ENCODE measurements at regions not wholly inside any gene's neighbourhood (a gene's known extent, or its start where the extent isn't known, plus 50 kb on each side); places are given as distances from the start of the nearest gene placed in this dataset.

GRCh38 chr3:165549037-165549436, 288.2 kb downstream of the BCHE start:
- no peaks in the 10 kb centered on the region for H3K79me1 ChIP-seq (ENCODE audit: low read depth, low read length)
- H3K9me3 ChIP-seq (replicated peaks in 1 of 2; ENCODE audit: control insufficient read depth in 2 of 2, insufficient read depth in 1 of 2, low read depth in 1 of 2, low read length in 2 of 2) = no peaks in the 10 kb centered on the region
- no peak overlapping the region for H2BK5ac ChIP-seq (ENCODE audit: low read length)
- H3K14ac ChIP-seq (ENCODE audit: low read length) = no peak overlapping the region
- no peak overlapping the region for H2AFZ ChIP-seq (ENCODE audit: low read length)
- no peak for DNase-seq (ENCODE audit: low spot score)
- H3K9ac ChIP-seq (ENCODE audit: low read depth, low read length, poor library complexity) = no peak overlapping the region
- no peak overlapping the region for H3K4me2 ChIP-seq (ENCODE audit: insufficient read depth, low read length, poor library complexity, severe bottlenecking)
- H3K27ac ChIP-seq (replicated peaks; ENCODE audit: low read length) = no peak overlapping the region
- H2BK15ac ChIP-seq (ENCODE audit: low read length) = no peak overlapping the region
- no peak overlapping the region for H3K18ac ChIP-seq (ENCODE audit: low read length)
- H2BK12ac ChIP-seq (ENCODE audit: low read length) = no peak overlapping the region
- no peak overlapping the region for H2AK5ac ChIP-seq (ENCODE audit: low read depth, low read length)
- no peak overlapping the region for H3K4ac ChIP-seq (ENCODE audit: low read length)
- no peak overlapping the region for H3K23ac ChIP-seq (ENCODE audit: low read depth, low read length, poor library complexity)
- no peaks in the 10 kb centered on the region for H3K4me1 ChIP-seq (ENCODE audit: control insufficient read depth in 2 of 2, insufficient read depth in 1 of 2, low read depth in 1 of 2, low read length in 2 of 2)
- H3K36me3 ChIP-seq (replicated peaks in 1 of 2; ENCODE audit: control insufficient read depth in 2 of 2, insufficient read depth in 2 of 2, low read length in 2 of 2) = no peaks in the 10 kb centered on the region
- H3K4me3 ChIP-seq (ENCODE audit: low read length in 2 of 2) = no peak overlapping the region
- H3K27me3 ChIP-seq (ENCODE audit: control insufficient read depth in 3 of 3, insufficient read depth in 3 of 3, low read depth in 1 of 3, low read length in 3 of 3) = no peaks in the 10 kb centered on the region
- H2BK120ac ChIP-seq (ENCODE audit: low read depth, low read length) = no peak overlapping the region
- no peak overlapping the region for H4K91ac ChIP-seq (ENCODE audit: low read depth, low read length, poor library complexity)
- WGBS, 2 donors (ENCODE audit: extremely low coverage in 2 of 2, insufficient read length in 2 of 2, insufficient replicate concordance in 1 of 2) = no CpG with 5 or more reads among the region's 1 CpG
- H4K8ac ChIP-seq (ENCODE audit: low read depth, low read length) = no peak overlapping the region

GRCh38 chr3:165545059-165545458, 292.2 kb downstream of the BCHE start:
- Histone ChIP-seq H3K4me1 (ENCODE audit: control insufficient read depth in 2 of 2, insufficient read depth in 1 of 2, low read depth in 1 of 2, low read length in 2 of 2) (no peaks in the 10 kb centered on the region), H2AFZ (ENCODE audit: low read length) (no peak overlapping the region), H2BK15ac (ENCODE audit: low read length) (no peak overlapping the region), H2BK120ac (ENCODE audit: low read depth, low read length) (no peak overlapping the region), H3K27me3 (ENCODE audit: control insufficient read depth in 3 of 3, insufficient read depth in 3 of 3, low read depth in 1 of 3, low read length in 3 of 3) (no peaks in the 10 kb centered on the region), H4K8ac (ENCODE audit: low read depth, low read length) (no peak overlapping the region), H3K14ac (ENCODE audit: low read length) (no peak overlapping the region), H3K23ac (ENCODE audit: low read depth, low read length, poor library complexity) (no peak overlapping the region), H3K36me3 (replicated peaks in 1 of 2; ENCODE audit: control insufficient read depth in 2 of 2, insufficient read depth in 2 of 2, low read length in 2 of 2) (no peaks in the 10 kb centered on the region), H2BK12ac (ENCODE audit: low read length) (no peak overlapping the region), H2BK5ac (ENCODE audit: low read length) (no peak overlapping the region), H2AK5ac (ENCODE audit: low read depth, low read length) (no peak overlapping the region), H3K9me3 (replicated peaks in 1 of 2; ENCODE audit: control insufficient read depth in 2 of 2, insufficient read depth in 1 of 2, low read depth in 1 of 2, low read length in 2 of 2) (no peaks in the 10 kb centered on the region), H3K4me3 (ENCODE audit: low read length in 2 of 2) (no peak overlapping the region), H3K4ac (ENCODE audit: low read length) (no peak overlapping the region), H3K18ac (ENCODE audit: low read length) (no peak overlapping the region), H4K91ac (ENCODE audit: low read depth, low read length, poor library complexity) (no peak overlapping the region), H3K4me2 (ENCODE audit: insufficient read depth, low read length, poor library complexity, severe bottlenecking) (no peak overlapping the region), H3K79me1 (ENCODE audit: low read depth, low read length) (no peaks in the 10 kb centered on the region), H3K9ac (ENCODE audit: low read depth, low read length, poor library complexity) (no peak overlapping the region), H3K27ac (replicated peaks; ENCODE audit: low read length) (no peak overlapping the region)
- DNase-seq (ENCODE audit: low spot score) = no peak
- no CpG with 5 or more reads among the region's 4 CpGs for WGBS, 2 donors (ENCODE audit: extremely low coverage in 2 of 2, insufficient read length in 2 of 2, insufficient replicate concordance in 1 of 2)

- Histone ChIP-seq H4K8ac (ENCODE audit: low read depth, low read length) (no peak overlapping the region), H3K14ac (ENCODE audit: low read length) (no peak overlapping the region), H3K9me3 (replicated peaks in 1 of 2; ENCODE audit: control insufficient read depth in 2 of 2, insufficient read depth in 1 of 2, low read depth in 1 of 2, low read length in 2 of 2) (no peaks in the 10 kb centered on the region), H2BK15ac (ENCODE audit: low read length) (no peak overlapping the region), H3K27me3 (ENCODE audit: control insufficient read depth in 3 of 3, insufficient read depth in 3 of 3, low read depth in 1 of 3, low read length in 3 of 3) (no peaks in the 10 kb centered on the region), H3K36me3 (replicated peaks in 1 of 2; ENCODE audit: control insufficient read depth in 2 of 2, insufficient read depth in 2 of 2, low read length in 2 of 2) (no peaks in the 10 kb centered on the region), H3K79me1 (ENCODE audit: low read depth, low read length) (no peaks in the 10 kb centered on the region), H3K4me2 (ENCODE audit: insufficient read depth, low read length, poor library complexity, severe bottlenecking) (no peak overlapping the region), H3K27ac (replicated peaks; ENCODE audit: low read length) (no peak overlapping the region), H3K4ac (ENCODE audit: low read length) (no peak overlapping the region), H2BK120ac (ENCODE audit: low read depth, low read length) (no peak overlapping the region), H2BK12ac (ENCODE audit: low read length) (no peak overlapping the region), H4K91ac (ENCODE audit: low read depth, low read length, poor library complexity) (no peak overlapping the region), H2AK5ac (ENCODE audit: low read depth, low read length) (no peak overlapping the region), H3K18ac (ENCODE audit: low read length) (no peak overlapping the region), H3K9ac (ENCODE audit: low read depth, low read length, poor library complexity) (no peak overlapping the region), H2AFZ (ENCODE audit: low read length) (no peak overlapping the region), H2BK5ac (ENCODE audit: low read length) (no peak overlapping the region), H3K23ac (ENCODE audit: low read depth, low read length, poor library complexity) (no peak overlapping the region), H3K4me3 (ENCODE audit: low read length in 2 of 2) (no peak overlapping the region), H3K4me1 (ENCODE audit: control insufficient read depth in 2 of 2, insufficient read depth in 1 of 2, low read depth in 1 of 2, low read length in 2 of 2) (no peaks in the 10 kb centered on the region)
- no peak for DNase-seq (ENCODE audit: low spot score)
- WGBS, 2 donors (ENCODE audit: extremely low coverage in 2 of 2, insufficient read length in 2 of 2, insufficient replicate concordance in 1 of 2) = no CpG with 5 or more reads among the region's 7 CpGs
These were observed 292.8 kb downstream of the BCHE start for GRCh38 chr3:165544432-165544831.

- H2BK120ac ChIP-seq (ENCODE audit: low read depth, low read length) = no peak overlapping the region
- H3K23ac ChIP-seq (ENCODE audit: low read depth, low read length, poor library complexity) = no peak overlapping the region
- H3K27ac ChIP-seq (replicated peaks; ENCODE audit: low read length) = no peak overlapping the region
- H3K36me3 ChIP-seq (replicated peaks in 1 of 2; ENCODE audit: control insufficient read depth in 2 of 2, insufficient read depth in 2 of 2, low read length in 2 of 2) = no peaks in the 10 kb centered on the region
- no peak overlapping the region for H2BK15ac ChIP-seq (ENCODE audit: low read length)
- H3K4me1 ChIP-seq (ENCODE audit: control insufficient read depth in 2 of 2, insufficient read depth in 1 of 2, low read depth in 1 of 2, low read length in 2 of 2) = no peaks in the 10 kb centered on the region
- H3K4me3 ChIP-seq (ENCODE audit: low read length in 2 of 2) = no peak overlapping the region
- no peak overlapping the region for H3K18ac ChIP-seq (ENCODE audit: low read length)
- no peak overlapping the region for H2AK5ac ChIP-seq (ENCODE audit: low read depth, low read length)
- H4K91ac ChIP-seq (ENCODE audit: low read depth, low read length, poor library complexity) = no peak overlapping the region
- no peak overlapping the region for H2AFZ ChIP-seq (ENCODE audit: low read length)
- H2BK12ac ChIP-seq (ENCODE audit: low read length) = no peak overlapping the region
- H2BK5ac ChIP-seq (ENCODE audit: low read length) = no peak overlapping the region
- H3K14ac ChIP-seq (ENCODE audit: low read length) = no peak overlapping the region
- no peak overlapping the region for H3K4ac ChIP-seq (ENCODE audit: low read length)
- WGBS, 2 donors (ENCODE audit: extremely low coverage in 2 of 2, insufficient read length in 2 of 2, insufficient replicate concordance in 1 of 2) = no CpG with 5 or more reads among the region's 2 CpGs
- no peak overlapping the region for H4K8ac ChIP-seq (ENCODE audit: low read depth, low read length)
- H3K27me3 ChIP-seq (ENCODE audit: control insufficient read depth in 3 of 3, insufficient read depth in 3 of 3, low read depth in 1 of 3, low read length in 3 of 3) = no peaks in the 10 kb centered on the region
- DNase-seq (ENCODE audit: low spot score) = no peak
- H3K79me1 ChIP-seq (ENCODE audit: low read depth, low read length) = no peaks in the 10 kb centered on the region
- H3K9me3 ChIP-seq (replicated peaks in 1 of 2; ENCODE audit: control insufficient read depth in 2 of 2, insufficient read depth in 1 of 2, low read depth in 1 of 2, low read length in 2 of 2) = no peaks in the 10 kb centered on the region
- H3K9ac ChIP-seq (ENCODE audit: low read depth, low read length, poor library complexity) = no peak overlapping the region
- no peak overlapping the region for H3K4me2 ChIP-seq (ENCODE audit: insufficient read depth, low read length, poor library complexity, severe bottlenecking)
These were observed 299.1 kb downstream of the BCHE start for GRCh38 chr3:165538166-165538565.
